GM21723 (cell line): ENCODE measurements at regions not wholly inside any gene's neighbourhood (a gene's known extent, or its start where the extent isn't known, plus 50 kb on each side); places are given as distances from the start of the nearest gene placed in this dataset.
"Not testable (repeated sequence)": the region's sequence is repeated elsewhere in the genome, so short reads cannot be mapped to it uniquely, and the experiment has no call there.

ENCODE experiments used
- ATAC-seq: cut with Tn5 transposase; IDR thresholded peaks from one replicate; pipeline ENCODE4 v1.9.1; 2021; ENCODE audit warnings: mild to moderate bottlenecking, moderate library complexity; ENCODE audit not compliant: unreplicated experiment

DNA sequence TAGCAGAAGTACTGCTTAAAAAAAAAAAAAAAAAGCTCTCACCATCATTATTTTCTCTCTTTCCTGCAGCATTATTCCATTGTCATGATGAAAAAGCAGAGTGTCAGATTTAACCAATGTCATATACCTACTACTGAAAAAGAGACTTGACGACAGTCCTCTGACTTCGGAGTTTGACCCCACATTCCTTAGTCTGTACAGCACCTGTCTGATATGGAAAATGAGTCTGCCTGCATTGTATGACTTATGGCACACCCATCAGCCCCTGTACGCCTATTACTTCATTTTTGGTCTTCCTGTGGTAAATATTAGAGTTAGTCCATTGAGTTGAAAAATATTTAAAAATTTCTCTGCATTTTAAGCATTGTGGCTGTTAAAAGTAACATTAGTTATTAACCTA, 54.5 kb upstream of the NOX4 start:
- no peak for ATAC-seq

DNA sequence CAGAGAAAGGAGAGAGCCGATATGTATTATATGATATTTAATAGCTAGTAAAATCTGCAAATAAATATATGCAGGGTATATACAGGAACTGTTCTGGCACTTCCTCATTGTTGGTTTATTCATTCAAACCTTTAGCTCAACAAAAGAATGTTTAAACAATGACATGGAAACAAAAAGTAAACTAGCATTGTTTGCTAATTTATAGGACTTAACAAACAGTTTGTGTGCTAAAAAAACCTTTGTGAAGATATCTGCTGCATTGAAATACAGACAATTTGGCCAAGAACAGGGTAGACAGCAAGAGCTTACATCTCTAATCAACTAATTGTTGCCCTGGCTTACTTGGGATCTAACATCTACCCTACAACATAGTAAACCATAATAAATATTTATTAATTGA, 64.6 kb upstream of the NOX4 start:
- not testable (repeated sequence) for ATAC-seq

DNA sequence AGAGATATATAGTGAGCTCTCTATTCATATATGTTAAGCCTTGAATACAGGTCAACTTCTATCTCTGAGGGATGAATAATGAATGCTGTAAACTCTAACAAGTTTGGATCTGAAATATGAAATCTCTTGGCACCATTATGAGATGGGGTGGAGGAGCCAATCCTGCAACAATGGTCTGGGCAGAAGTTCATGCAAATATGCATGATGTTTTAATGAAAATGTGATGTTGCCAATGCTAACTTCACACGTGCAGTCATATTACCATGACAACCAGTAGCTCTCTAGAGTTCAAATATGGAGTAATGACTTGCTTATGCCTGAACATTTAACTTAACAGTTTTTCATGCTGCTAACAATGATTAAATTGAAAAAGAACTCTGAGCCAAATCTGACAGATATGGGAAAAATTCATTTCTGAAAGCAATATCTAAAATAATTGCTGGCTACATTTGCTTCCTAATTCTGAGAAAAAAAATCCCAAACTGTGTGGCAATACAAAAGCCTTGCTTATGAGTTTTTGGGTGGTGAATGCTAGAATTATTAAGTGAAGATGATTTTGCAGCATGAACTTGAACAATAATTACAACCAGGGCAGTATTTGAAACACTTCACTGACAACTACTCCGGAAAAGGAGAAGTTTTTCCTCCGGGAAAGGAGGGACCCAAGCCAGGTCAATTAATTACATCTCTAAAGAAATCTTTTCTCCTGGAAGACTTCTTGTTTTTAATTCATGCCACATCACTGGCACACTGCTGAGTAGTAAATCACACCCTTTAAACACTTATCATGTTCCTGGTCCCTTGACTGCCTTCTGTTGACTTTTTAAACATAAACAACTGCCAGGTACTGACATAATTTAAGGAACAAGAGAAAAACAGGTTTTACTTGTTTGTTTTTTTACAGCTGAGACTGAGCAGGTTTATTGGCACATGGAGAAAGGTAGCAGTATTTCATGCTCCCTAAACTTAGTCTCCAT, 65.8 kb upstream of the NOX4 start:
- not testable (repeated sequence) for ATAC-seq

DNA sequence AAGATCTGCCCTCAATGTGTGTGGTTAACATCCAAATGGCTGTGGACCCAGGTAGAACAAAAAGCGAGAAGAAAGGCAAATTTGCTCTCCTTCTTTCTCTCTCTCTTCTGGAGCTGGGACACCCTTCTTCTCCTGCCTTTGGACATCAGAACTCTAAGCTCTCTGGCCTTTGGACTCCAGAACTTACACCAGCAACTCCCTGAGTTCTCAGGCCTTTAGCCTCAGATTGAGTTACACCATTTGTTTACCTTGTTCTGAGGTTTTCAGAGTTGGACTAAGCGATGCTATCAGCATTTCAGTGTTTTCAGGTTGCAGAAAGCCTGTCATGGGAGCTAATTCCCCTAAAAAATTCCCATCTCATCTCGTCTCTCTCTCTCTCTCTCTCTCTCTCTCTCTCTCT, 69.4 kb upstream of the NOX4 start:
- ATAC-seq: not testable (repeated sequence)

DNA sequence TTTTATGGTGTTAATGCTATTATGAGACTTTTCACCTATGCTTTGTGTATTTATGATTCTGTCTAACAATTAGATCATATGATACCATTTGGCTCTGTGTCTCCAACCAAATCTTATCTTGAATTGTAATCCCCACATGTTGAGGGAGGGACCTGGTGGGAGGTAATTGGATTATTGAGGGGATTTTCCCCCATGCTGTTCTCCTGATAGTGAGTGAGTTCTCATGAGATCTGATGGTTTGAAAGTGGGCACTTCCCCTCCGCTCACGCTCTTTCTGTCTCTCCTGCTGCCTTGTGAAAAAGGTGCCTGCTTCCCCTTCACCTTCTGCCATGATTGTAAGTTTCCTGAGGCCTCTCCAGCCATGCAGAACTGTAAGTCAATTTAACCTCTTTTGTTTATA, 71.6 kb upstream of the NOX4 start:
- not testable (repeated sequence) for ATAC-seq

DNA sequence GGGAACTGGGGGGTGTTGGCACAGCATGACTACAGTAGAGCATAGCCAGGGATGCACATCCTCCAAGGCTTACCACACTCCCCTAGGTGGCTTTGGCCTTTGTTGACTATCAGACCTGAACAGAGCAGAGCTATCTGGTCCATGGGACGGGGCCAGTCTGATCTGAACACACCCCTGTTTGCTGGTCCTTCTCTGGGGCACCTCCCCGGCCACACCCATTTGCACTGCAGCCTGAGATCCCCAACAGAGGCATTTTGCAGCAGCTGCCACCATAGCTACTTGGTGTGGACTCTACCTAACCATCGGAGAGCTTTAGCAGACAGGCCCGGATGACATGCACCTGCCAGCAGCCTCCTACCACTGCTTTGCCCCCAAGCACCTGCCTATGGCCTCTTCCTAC, 75.8 kb upstream of the NOX4 start:
- ATAC-seq: no peak

DNA sequence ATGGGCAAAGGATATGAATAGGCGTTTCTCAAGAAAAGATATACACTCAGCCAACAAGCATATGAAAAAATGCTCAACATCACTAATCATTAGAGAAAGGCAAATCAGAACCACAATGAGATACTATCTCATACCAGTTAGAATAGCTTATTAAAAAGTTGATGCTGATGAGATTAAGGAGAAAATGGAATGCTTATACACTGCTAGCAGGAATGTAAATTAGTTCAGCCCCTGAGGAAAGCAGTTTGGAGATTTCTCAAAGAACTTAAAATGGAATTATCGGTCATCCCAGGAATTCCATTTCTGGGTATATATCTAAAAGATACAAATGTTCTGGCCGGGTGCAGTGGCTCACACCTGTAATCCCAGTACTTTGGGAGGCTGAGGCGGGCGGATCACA, 78.2 kb upstream of the NOX4 start:
- not testable (repeated sequence) for ATAC-seq

DNA sequence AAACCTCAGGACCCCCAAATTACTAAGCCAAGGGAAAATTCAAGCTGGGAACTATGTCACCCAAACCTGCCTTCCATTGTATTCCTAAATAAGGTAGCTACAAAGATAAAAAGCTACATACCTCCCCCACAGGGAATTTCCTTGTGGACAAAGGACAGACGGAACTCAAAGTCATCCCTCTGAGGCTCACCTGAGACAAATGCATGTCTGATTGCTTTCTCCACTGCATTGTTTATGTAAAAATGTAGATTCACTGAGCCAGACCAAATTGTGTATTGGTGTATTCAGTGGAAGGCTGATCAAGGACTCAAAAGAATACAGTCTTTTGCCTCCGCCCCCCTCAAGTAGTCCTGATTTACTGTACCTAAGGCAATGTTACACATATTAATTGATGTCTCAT, 80.5 kb upstream of the NOX4 start:
- not testable (repeated sequence) for ATAC-seq

DNA sequence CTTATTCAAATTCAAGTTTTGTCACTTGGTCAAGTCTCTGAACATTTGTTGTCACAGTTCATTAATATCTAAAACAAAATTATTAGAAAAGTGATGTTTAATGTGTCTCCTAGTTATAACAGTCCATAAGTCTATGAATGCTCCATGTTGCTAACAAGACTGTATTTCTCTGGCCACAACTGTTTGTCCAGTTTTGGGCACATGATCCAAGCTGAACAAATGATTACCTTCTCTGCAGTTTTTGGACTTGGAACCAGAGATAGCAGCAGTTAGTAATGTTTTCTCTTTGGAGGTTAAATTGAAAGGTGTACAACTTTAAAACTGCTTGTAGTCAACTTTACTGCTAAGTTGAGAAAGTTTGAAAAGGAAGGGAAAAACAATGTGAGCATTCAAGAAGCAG, 84.7 kb upstream of the NOX4 start:
- ATAC-seq: not testable (repeated sequence)

DNA sequence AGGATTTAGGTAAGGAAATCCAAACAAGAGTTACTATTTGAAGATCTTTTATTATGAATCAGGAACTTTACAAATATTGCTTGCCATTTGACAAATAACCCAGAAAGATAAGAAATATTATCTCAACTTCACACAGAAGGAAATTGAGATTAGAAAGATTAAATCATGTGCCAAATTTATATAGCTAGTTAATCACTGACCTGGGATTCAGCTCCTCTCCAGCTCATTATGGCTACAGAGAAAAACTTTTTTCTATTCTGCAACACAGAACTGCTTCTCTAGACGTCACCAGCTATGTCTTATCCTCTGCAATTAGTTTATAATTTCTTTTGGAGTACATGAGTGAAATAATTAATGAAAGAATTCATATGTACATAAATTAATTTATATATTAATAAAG, 86.3 kb upstream of the NOX4 start:
- not testable (repeated sequence) for ATAC-seq

DNA sequence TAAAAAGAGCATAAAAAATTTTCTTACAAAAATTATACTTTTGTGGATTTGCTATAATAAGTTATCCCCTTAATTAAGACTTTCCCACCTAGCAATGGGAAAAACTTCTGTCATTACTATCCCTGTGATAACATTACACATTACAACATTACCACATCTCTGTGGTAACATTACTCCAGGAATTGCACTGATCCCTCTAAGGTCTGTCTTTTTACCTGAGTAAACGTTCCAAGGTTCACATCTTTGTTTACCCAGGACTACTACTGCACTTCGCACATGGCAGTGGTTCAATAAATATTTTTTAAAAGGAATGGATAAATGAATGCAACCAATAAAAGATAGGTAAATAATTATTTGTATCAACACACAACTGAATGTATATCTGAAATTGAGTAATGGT, 92.4 kb upstream of the NOX4 start:
- no peak for ATAC-seq

DNA sequence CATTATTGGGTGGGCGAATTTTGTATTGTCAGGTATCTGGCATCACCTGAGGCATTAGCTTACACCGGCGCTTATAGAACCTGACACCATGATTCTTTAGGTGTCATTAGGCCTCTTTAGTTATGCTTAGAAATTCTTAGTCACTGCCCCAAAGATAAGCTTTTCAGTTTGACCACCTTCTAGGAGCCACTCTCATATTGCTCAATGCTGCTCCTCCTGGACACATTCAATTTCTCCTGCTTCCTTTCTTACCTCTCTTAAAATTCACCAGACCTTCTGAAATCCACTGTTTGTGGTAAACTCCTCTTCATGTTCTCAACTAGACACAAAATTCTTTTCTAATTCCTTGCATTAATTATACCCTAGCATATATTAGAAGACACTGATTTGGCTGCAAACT, 93.9 kb upstream of the NOX4 start:
- not testable (repeated sequence) for ATAC-seq

DNA sequence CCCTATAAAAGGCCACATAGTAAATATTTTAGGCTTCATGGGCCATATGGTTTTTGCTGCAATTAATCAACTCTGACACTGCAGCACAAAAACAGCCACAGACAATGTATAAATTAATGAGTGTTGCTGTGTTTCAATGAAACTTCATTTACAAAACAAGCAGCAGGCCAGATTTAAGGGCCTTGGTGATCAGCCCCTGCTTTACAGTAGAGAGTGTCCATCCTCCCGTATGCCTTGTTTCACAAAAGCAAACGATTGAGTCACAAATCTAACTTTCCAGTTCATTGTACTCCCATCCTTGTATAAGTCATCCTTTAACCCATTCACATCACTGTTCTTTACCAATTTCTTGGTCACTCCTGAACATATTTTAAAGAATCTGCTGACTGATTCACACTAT, 94.3 kb upstream of the NOX4 start:
- ATAC-seq: not testable (repeated sequence)

DNA sequence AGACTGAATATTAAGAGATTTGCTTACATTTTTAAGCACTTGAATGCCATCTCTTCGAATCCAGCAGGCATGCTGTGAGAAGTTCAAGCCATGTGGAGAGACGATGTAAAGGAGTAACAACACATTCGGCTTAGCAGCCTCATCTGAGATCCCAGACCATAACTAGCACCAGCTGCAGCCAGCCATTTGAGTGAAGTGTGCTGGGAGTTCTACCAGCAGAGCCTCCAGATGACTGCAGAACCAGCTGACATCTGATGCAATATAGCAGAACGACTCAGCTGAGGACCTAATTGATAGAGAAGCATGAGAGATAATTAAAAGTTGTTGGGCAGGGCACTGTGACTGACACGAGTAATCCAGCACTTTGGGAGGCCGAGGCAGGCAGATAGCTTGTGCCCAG, 98.2 kb upstream of the NOX4 start:
- ATAC-seq: not testable (repeated sequence)

DNA sequence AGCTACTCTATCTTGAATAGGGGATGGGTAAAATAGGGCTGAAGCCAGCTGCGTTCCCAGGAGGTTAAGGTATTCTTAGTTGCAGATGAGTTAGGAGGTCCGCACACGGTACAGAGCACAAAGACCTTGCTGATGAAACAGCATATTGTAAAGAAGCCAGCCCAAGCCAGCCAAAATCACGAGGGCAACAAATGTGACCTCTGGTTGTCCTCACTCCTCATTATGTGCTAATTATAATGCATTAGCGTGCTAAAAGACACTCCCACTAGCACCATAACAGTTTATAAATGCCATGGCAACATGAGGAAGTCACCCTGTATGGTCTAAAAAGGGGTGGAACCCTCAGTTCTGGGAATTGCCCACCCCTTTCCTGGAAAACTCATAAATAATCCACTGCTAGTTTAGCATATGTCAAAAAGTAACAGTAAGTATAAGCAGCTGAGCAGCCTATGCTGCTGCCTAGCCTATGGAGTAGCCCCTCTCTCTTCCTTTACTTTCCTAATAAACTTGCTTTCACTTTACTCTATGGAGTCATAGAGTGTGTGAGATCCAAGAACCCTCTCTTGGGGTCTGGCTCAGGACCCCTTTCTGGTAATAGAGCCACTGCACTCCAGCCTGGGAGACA, 98.9 kb upstream of the NOX4 start:
- not testable (repeated sequence) for ATAC-seq

DNA sequence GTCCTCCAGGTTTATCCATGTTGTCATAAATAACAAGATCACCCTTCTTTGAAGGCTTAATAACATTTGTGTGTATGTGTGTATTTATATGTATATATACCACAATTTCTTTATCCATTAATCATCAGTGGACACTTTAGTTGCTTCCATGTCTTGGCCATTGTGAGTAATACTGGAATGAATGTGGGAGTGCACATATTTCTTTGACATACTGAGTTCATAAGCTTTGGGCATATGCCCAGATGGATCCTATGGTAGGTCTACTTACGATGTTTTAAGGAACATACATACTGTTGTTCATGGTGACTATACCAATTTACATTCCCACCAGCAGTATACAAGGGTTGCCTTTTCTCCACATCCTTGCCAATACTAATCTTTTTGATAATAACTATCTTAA, 108.8 kb upstream of the TRIM77 start:
- ATAC-seq: not testable (repeated sequence)

DNA sequence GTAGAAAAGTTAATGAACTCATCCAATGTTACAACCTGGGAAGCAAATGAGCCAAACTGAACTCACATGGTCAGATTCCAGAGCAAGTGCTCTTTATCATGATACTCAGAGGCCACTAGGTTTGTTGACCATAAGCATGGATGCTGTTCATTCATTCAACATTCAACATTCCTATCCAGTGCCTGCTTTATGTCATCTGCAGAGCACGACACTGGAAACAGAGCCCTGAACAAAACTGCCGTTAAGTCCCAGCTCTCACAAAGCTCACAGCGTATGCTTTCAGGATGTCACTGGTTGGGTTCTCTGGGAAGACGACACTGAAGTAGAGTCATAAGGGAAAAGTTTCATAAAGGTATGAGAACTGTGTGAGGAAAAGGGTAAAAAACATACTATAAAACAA, 105.8 kb upstream of the TRIM77 start:
- ATAC-seq: no peak

DNA sequence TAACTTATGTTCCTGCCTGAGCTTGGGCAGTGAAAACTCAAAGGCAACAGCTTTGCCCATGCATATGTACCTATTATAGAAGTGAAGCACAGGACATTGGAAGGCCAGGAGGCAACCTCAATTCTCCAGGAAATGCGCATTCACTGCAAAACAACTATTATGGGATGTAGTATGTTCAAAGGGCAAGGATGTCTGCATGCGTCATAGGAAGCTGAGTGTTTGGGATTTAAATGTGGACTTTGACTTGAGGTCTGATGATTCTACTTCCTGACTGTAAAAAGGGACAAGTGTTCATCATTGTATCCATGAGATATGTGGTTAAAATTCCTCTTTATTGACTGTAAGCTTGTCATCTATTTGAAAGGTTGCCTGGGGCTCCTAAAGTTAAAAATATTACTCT, 103.3 kb upstream of the TRIM77 start:
- ATAC-seq: not testable (repeated sequence)

DNA sequence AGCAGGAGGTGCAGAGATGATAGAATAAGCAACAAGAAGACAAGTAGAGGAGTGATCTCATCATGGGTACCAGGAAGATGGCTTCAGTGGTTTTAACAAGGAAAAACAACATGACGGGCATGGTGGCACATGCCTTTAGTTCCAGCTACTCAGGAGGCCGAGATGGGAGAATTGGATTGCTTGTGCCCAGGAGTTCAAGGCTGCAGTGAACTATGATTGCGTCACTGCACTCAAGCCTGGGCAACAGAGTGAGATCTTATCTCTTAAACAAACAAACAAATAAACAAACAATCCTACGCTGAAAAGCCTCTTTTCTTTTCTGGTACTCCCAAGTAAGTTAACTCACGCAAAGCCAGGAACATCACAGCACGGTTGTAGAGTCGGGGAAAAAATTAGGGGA, 102.6 kb upstream of the TRIM77 start:
- not testable (repeated sequence) for ATAC-seq

DNA sequence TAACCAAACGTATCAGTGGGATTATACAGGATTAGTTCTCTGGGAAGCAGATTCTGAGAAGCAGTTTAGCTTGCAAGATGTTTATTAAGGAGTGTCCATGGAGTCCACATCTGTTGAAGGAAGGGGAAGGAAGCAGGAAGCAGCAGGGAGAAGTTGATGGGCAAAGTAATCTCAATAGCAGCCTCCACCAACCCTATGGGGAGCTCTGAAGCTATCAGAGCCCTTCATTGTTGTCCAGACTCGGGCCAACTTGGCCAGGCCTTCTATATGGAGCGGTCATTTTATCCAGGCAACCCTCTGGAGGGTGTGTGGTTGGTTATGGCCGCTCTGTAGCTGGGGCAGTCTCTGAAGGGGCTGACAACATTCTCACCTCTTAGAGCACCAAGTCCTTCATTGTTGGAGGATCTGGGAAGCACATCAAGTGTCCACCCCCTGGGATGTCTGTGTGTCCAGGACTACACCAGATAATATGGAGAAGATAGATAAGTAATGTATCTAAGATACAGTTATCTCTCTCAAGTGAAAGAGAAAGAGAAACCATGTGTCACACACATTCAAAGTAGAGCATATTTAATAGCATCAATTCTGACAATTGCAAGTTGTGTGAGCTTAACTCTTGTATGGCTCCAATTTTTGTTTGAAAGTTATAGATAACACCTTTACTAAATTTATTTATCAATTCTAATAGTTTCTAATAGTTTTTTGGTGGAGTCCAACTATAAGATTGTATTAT, 101.7 kb upstream of the TRIM77 start:
- no peak for ATAC-seq

DNA sequence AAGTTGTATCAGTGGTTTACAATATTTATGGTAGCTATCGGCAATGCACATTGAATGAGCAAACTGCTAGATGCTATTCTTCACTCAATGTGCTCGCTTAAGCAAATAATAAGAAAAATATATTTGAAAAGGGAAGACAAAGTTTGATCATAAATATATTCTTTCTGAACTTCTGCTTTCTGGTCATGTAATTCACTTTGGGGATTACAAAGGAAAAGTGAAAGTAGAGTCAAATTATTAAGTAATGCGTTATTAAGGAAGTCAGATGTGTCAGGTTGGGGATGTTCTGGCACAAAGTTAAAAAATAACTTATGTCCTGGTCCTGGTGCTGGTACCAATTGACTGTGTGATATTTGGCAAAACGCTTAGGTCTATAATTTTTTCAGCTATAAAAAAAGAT, 98.0 kb upstream of the TRIM77 start:
- no peak for ATAC-seq

DNA sequence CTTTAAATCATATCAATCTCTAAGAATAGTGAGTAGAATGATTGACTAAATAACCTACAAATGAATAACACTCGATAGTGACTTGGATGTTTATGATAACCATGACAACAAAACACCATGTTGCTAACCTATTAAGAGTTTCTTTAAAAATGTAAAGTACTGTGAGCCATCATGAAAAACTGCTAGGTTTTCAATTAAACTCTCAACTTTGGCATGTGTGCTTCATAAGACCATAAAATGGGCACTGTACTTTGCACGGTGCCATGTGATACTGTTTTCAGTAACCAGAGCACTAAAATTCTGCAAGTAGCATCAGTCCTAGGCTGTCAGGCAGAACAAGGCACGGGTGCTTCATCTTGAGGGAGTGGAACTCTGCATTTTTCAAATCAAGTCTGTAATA, 96.2 kb upstream of the TRIM77 start:
- ATAC-seq: no peak
